Lower leg skin (tissue), 4 donors: ENCODE measurements at regions not wholly inside any gene's neighbourhood (a gene's known extent, or its start where the extent isn't known, plus 50 kb on each side); places are given as distances from the start of the nearest gene placed in this dataset.

ENCODE experiments used
- DNase-seq, 2 donors: peaks; one replicate each; pipeline ENCODE4 v3.0.0-alpha.2; 2019; ENCODE audit warnings: low spot score in 2 of 2
- H3K4me3 ChIP-seq: fragments of 200-600 bp; sonication (generic); 2 replicates; pipeline ENCODE4 v1.5.1; 2017; ENCODE audit warnings: mild to moderate bottlenecking, low read depth; ENCODE audit not compliant: poor library complexity, severe bottlenecking
- POLR2A ChIP-seq, 2 donors: fragments of 450-650 bp; IDR thresholded peaks; one replicate each; pipeline ENCODE4 v1.6.1; 2016 to 2017; ENCODE audit warnings: antibody characterized with exemption in 2 of 2, mild to moderate bottlenecking in 1 of 2, moderate library complexity in 1 of 2
- WGBS, 2 donors: methylation state at CpG; one replicate each; pipeline ENCODE4 v1.1.5; 2018; 5-methylcytosine and 5-hydroxymethylcytosine counted together
- intact Hi-C: fragments of 100-400 bp; cut with DNase I; formaldehyde crosslinking; loops from one replicate; pipeline ENCODE4 v1.15.0; 2023; ENCODE audit warnings: low total_unique reads
- TF ChIP-seq, protein P1 (sequence below), 3 donors: fragments of 450-650 bp; IDR thresholded peaks; one replicate each; pipeline ENCODE4 v1.5.1; 2016; ENCODE audit warnings: antibody characterized with exemption in 3 of 3, mild to moderate bottlenecking in 3 of 3, moderate library complexity in 2 of 3

DNA sequence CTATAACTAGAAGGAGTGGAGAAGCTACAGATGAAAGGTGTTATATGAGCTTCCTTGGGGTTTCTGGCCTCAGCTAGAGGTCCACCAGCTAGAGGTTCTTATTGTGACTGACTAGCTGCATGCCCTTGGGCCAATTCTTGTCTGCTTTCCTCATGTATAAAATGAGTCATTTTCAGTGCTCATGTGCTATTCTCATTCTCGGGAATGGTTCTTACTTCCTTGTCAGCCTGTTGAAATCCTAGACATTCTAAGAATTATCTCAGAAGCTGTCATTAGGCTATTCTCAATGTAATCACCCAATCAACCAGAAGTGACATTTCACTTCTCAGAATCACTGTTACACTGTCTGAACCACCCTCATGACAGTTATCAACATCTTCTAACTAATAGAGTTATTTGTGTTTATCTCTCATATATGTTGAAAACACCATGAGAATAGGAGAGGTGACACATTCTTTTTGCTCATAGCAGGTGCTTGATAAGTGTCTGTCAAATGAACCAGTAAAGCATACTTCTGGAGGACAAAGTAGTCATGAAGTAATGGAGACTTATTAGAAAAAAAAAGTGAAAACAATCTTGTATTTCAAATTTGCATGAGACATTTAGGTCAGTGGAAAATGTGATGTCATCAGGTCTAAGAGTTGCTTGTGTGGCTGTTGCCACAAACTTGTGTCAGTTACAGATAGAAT, 122.8 kb upstream of the IVNS1ABP start:
- intact Hi-C loops, result no loop called here
- whole genome bisulfite sequencing, 2 donors, result 9 to 11% methylated on average over 1 of the region's 1 CpG
- H3K4me3 ChIP-seq, result no peak overlapping the region
- DNase-seq, result peak in 1 of 2 donors; percentile 35
- no peak for TF ChIP-seq POLR2A (IDR thresholded peaks at IDR 0.05)
- TF ChIP-seq, protein P1, sequence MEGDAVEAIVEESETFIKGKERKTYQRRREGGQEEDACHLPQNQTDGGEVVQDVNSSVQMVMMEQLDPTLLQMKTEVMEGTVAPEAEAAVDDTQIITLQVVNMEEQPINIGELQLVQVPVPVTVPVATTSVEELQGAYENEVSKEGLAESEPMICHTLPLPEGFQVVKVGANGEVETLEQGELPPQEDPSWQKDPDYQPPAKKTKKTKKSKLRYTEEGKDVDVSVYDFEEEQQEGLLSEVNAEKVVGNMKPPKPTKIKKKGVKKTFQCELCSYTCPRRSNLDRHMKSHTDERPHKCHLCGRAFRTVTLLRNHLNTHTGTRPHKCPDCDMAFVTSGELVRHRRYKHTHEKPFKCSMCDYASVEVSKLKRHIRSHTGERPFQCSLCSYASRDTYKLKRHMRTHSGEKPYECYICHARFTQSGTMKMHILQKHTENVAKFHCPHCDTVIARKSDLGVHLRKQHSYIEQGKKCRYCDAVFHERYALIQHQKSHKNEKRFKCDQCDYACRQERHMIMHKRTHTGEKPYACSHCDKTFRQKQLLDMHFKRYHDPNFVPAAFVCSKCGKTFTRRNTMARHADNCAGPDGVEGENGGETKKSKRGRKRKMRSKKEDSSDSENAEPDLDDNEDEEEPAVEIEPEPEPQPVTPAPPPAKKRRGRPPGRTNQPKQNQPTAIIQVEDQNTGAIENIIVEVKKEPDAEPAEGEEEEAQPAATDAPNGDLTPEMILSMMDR (IDR thresholded peaks at IDR 0.05), result no peak

DNA sequence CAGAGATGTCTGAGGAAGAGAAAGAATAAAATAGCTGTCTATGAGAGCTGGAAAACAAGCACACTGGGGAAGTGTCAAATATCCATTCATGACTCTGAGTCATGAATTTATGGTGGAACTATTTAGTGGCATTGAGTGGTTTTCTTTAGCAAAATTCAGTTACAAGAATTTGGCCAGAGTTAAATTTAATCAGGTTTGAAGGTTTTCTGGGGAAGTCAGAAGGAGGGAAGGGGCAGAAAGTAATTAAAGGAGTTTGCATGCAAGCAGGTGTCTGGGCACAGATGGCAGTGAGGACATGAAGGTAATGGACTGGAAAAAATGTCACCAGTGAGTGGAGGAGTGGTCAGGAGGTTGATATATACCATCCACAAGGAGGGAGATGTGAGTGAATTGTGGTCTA, 121.9 kb upstream of the IVNS1ABP start:
- intact Hi-C loops, result no loop called here
- no peak for TF ChIP-seq POLR2A (IDR thresholded peaks at IDR 0.05)
- TF ChIP-seq, protein P1 (IDR thresholded peaks at IDR 0.05), result no peak
- no peak overlapping the region for H3K4me3 ChIP-seq
- no peak for DNase-seq

DNA sequence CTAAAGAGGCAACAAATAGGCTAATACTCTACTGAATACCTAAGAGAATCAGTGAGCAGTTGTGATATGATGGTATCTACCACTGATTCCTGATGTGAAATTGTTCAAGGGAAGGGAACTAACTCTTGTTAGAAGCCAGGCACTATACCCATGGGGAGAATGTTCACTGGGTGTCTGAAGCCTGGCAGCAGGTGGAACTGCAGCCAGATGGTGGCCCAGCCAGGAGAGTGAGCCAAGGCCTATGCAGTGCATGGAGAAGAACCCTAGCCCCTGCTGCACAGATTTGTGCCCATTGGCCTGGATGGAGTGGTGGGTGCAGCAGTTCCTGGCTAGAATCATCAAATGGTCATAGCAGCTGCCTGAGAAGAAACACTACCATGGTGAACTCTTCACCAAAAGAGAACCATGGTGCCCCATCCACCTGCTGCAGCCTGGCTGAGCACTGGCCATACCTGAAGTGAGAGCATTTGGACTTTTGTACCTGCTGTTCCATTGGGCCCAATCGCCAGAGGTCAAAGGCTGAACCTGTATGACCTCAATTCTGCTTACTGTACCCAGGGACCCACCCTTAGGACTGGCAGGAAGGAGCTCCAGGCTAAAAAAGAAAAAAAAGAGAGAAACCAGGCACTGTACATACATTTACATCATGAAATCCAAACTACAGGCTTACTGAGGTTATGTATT, 118.8 kb upstream of the IVNS1ABP start:
- intact Hi-C loops, result no loop called here
- TF ChIP-seq, protein P1 (IDR thresholded peaks at IDR 0.05), result no peak
- no peak for TF ChIP-seq POLR2A (IDR thresholded peaks at IDR 0.05)
- DNase-seq, result no peak
- 91 to 100% methylated on average over 1 of the region's 1 CpG for WGBS, 2 donors
- H3K4me3 ChIP-seq, result no peak overlapping the region

DNA sequence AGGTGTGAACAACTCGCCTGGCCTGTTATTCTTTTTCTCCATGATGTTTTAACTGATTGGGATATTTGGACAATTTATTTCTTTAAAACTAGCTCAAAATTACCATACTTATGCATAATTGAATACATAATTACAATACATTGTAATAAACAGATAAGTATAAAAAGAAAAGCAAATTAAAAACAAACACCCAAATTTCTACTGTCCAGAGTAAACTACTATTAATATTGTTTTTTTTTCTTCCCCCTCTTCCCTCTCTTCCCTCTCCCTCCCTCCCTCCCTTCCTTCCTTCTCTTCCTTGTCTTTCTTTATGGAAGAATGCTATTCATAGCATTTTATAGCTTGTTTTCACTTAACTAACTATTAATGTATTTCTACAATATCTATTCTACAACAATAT, 117.7 kb upstream of the IVNS1ABP start:
- TF ChIP-seq POLR2A (IDR thresholded peaks at IDR 0.05), result no peak
- TF ChIP-seq, protein P1 (IDR thresholded peaks at IDR 0.05), result no peak

DNA sequence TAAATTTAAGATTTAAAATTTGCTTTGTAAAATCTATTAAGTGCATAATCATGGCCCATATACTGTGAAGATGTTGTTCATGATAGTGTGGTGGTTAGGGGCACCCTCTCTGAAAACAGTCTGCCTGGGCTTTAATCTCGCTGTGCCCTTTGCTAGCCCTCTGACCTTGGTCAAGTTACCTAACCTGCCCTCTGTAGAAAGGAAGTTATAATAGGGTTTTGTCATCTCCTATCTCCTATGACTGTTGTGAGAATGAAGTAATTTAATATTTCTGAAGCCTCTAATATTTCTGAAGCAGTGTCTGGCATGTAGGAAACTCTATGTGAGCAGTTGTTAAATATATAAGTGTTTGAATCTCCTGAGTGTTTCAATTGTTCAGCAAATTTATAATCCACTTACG, 116.6 kb upstream of the IVNS1ABP start:
- DNase-seq, result no peak
- no peak for TF ChIP-seq POLR2A (IDR thresholded peaks at IDR 0.05)
- TF ChIP-seq, protein P1 (IDR thresholded peaks at IDR 0.05), result no peak
- no peak overlapping the region for H3K4me3 ChIP-seq
- intact Hi-C loops, result no loop called here
- 83 to 87% methylated on average over 2 of the region's 2 CpGs for WGBS, 2 donors

More for the DNA sequence above, 117.7 kb upstream of the IVNS1ABP start:
- H3K4me3 ChIP-seq, result no peak overlapping the region
- 97 to 100% methylated on average over 1 of the region's 1 CpG for WGBS, 2 donors
- no peak for DNase-seq
- intact Hi-C loops, result no loop called here
